T-helper 2 cell treated with Interferon-gamma antibody and Interleukin-4, amounts not matched to agents 5 μg/mL and 100 μg/mL, for 36 hours (primary cell): ENCODE measurements at regions not wholly inside any gene's neighbourhood (a gene's known extent, or its start where the extent isn't known, plus 50 kb on each side); places are given as distances from the start of the nearest gene placed in this dataset.

ENCODE experiments used
- DNase-seq: peaks from one replicate; pipeline ENCODE4 v3.0.0; 2021; ENCODE audit warnings: low spot score
- H3K27ac Mint-ChIP-seq: one replicate; pipeline ENCODE4 v1.8.0; 2021; ENCODE audit warnings: mild to moderate bottlenecking, mixed read lengths
- H3K27me3 Mint-ChIP-seq: one replicate; pipeline ENCODE4 v1.8.0; 2021; ENCODE audit warnings: low read depth, mixed read lengths
- H3K36me3 Mint-ChIP-seq: one replicate; pipeline ENCODE4 v1.8.0; 2021; ENCODE audit warnings: low read depth, mixed read lengths
- H3K4me1 Mint-ChIP-seq: one replicate; pipeline ENCODE4 v1.8.0; 2021; ENCODE audit warnings: low read depth, mixed read lengths
- H3K4me3 Mint-ChIP-seq: one replicate; pipeline ENCODE4 v1.8.0; 2022; ENCODE audit warnings: mild to moderate bottlenecking, moderate library complexity, mixed read lengths
- H3K9me3 Mint-ChIP-seq: one replicate; pipeline ENCODE4 v1.8.0; 2021; ENCODE audit warnings: mixed read lengths

DNA sequence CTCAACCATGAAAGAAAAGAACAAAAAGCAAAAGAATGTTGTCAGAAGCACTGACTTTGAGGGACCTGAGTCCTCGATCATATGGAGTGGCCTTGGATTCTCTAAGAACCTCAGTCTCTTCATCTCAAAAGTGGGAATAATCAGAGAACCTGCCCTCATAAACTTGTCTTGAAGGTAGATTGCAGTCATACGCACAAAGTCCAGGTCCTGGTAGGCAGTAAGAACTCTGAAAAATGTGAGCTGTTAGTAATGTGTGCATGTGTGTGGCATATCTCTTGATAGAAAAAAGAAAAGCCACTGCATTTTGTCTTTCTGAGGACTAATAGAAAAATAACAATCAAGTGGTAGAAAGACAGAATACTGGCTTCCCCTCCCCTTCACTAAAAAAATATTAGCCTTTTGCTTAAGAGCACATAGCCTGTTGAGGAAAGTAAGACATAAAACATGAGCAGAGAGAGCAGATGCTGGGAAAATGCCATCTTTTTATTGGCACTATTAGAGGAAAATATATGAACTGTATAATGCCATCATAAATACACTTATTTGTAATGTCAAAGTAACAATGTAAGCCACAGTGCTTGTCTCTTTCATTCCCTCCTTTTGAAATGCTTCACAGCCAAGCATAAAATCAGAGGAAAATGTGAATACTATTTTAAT lies 205.1 kb upstream of the TBX3 start:
- H3K9me3 Mint-ChIP-seq: peaks cover 4% of the 10 kb centered on the region
- DNase-seq: no peak
- no peak overlapping the region for H3K4me3 Mint-ChIP-seq
- H3K36me3 Mint-ChIP-seq: no peaks in the 10 kb centered on the region
- H3K4me1 Mint-ChIP-seq: no peaks in the 10 kb centered on the region
- H3K27me3 Mint-ChIP-seq: no peaks in the 10 kb centered on the region
- no peak overlapping the region for H3K27ac Mint-ChIP-seq

DNA sequence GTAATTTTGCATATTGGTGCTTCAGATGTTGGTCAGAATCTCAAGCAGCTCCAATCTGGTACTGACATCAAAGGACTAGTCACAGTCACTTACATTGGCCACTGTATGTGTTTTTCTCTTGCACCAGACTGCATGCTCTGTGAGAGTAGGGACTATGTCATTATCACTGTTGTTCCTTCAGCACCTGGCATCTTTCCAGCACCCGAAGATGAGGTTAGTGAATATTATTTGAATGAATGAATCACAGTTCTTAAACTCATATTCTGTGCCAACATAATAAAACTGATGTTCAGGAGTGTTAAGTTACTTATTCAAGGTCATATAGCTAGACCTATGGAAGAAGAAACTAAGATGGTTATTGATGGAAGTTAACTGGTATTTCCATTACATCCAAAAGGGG lies 204.5 kb upstream of the TBX3 start:
- Mint-ChIP-seq H3K4me3 (no peak overlapping the region), H3K27ac (no peak overlapping the region), H3K9me3 (peaks cover 4% of the 10 kb centered on the region), H3K4me1 (no peaks in the 10 kb centered on the region), H3K27me3 (no peaks in the 10 kb centered on the region), H3K36me3 (no peaks in the 10 kb centered on the region)
- no peak for DNase-seq

DNA sequence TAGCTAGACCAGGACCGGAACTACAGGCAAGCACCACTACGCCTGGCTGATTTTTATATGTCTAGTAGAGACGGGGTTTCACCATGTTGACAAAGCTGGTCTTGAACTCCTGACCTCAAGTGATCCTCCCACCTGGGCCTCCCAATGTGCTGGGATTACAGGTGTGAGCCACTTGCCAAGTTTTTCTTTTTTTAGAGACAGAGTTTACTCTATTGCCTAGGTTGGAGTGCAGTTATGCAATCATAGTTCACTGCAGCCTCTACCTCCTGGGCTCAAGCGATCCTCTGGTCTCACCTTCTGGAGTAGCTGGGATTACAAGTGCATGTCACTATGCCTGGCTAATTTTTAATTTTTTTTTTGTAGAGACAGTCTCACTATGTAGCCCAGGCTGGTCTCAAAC lies 201.5 kb upstream of the TBX3 start:
- Mint-ChIP-seq H3K27me3 (no peaks in the 10 kb centered on the region), H3K9me3 (peaks cover 4% of the 10 kb centered on the region), H3K27ac (no peak overlapping the region), H3K36me3 (no peaks in the 10 kb centered on the region), H3K4me3 (no peak overlapping the region), H3K4me1 (no peaks in the 10 kb centered on the region)
- no peak for DNase-seq

DNA sequence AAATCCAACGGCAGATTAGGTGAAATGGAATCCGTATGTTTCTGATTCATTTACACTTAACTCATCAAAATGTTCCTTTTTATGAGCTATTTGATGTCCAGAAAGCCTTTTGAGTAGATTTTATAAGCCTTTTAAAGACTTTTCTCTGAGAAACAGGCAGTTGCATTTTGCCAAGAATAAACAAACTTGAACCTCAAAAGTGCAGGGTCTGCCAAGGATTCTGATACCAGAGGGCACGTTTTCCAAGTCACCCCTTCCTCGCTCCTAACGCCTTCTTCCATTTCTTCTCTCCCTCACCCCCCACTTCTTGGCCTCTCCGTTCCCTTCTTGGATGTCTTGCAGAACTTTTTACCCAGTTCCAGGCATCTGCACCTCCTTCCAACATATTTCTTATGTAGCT lies 200.6 kb upstream of the TBX3 start:
- DNase-seq: no peak
- H3K27me3 Mint-ChIP-seq: no peaks in the 10 kb centered on the region
- no peak overlapping the region for H3K27ac Mint-ChIP-seq
- H3K36me3 Mint-ChIP-seq: no peaks in the 10 kb centered on the region
- peaks cover 4% of the 10 kb centered on the region for H3K9me3 Mint-ChIP-seq
- H3K4me3 Mint-ChIP-seq: no peak overlapping the region
- no peaks in the 10 kb centered on the region for H3K4me1 Mint-ChIP-seq

DNA sequence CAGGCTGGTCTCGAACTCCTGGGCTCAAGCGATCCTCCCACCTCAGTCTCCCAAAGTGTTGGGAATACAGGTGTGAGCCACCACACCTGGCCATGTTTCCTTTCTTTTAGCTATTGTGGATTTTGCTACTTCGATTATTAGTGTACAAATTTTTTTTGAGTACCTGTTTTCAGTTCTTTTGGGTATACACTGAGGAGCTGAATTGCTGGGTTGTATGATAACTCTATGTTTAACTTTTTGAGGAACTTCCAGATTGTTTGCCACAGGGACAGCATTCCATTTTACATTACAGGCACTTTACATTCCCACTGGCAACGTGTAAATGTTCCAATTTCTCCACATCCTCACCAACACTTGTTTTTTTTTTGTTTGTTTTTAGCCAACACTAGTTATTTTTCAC lies 198.1 kb upstream of the TBX3 start:
- Mint-ChIP-seq H3K27me3 (no peaks in the 10 kb centered on the region), H3K9me3 (peaks cover 4% of the 10 kb centered on the region), H3K4me3 (no peak overlapping the region), H3K4me1 (no peaks in the 10 kb centered on the region), H3K27ac (no peak overlapping the region), H3K36me3 (no peaks in the 10 kb centered on the region)
- no peak for DNase-seq

DNA sequence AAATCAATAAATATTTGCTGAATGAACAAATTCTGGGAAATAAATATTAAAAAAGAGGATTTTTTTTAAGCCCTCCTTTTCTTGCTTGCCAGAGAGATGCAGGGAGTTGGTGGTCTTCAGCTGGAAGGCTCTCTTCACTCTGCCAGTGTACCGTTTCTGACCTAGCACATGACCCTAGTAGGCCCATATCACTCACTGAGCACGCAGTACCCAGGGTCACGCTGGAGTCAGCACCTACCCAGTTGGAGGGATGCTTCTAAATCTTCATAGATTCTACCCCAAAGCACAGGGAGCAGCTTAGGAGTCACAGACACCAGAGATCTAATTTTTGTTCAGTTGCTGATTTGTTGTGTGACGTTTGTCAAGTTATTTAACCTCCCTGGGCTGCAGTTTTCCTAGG lies 195.4 kb upstream of the TBX3 start:
- Mint-ChIP-seq H3K36me3 (no peaks in the 10 kb centered on the region), H3K4me1 (no peaks in the 10 kb centered on the region), H3K9me3 (no peaks in the 10 kb centered on the region), H3K27me3 (no peaks in the 10 kb centered on the region), H3K4me3 (no peak overlapping the region), H3K27ac (no peak overlapping the region)
- DNase-seq: no peak

DNA sequence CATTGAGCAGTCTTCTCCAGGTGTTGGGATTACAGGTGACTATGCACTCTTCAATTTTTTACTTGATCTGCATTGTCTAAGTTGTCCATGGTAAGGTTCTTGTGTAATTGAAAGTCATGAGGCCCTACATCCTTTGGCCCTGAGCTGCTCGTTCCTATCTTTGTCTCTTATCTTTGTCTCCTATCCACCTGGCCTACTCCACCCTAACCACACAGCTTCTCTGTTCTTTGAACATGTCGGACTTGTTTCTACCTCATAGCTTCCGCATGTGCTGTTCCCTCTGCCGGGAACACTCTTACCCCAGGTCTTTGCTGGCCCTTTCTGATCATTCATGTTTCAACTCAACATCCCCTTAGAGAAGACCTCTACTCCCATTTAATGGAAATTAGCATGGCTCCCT lies 194.8 kb upstream of the TBX3 start:
- DNase-seq: no peak
- Mint-ChIP-seq H3K4me1 (no peaks in the 10 kb centered on the region), H3K27ac (no peak overlapping the region), H3K9me3 (no peaks in the 10 kb centered on the region), H3K27me3 (no peaks in the 10 kb centered on the region), H3K4me3 (no peak overlapping the region), H3K36me3 (no peaks in the 10 kb centered on the region)

DNA sequence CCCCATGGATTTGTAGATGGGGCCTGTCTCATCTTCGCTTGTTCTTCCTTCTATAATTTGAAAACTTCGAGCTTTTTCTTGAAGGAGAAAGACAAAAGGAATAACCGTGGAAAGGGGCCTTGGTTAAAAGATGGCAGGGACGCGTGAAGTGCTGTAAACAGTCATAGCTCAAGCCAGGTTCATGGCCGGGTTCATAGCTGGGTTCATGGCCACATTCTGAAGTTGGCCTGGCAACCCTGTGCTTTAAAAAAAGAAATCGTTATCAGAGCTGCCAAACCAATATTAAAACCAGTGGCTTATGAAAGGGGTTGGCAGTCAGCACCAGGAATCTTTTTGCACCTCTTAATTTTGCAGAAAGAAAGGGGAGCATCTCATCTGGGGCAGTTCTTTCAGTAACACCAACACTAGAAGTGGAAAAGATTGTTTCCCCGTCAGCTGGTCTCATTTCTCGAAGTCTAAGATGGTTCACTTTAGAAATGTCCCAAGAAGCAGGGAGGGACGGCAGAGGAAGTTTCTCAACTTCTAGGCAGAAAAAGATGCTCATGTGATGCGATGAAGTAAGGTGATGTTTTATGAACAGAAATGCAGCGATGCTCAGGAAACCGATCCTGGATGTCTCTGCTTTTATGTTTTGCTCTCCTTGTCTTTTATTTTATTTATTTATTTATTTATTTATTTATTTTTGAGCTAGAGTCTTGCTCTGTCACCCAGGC lies 193.1 kb upstream of the TBX3 start:
- Mint-ChIP-seq H3K4me3 (no peak overlapping the region), H3K9me3 (no peaks in the 10 kb centered on the region), H3K27me3 (no peaks in the 10 kb centered on the region), H3K27ac (no peak overlapping the region), H3K4me1 (no peaks in the 10 kb centered on the region), H3K36me3 (no peaks in the 10 kb centered on the region)
- no peak for DNase-seq

DNA sequence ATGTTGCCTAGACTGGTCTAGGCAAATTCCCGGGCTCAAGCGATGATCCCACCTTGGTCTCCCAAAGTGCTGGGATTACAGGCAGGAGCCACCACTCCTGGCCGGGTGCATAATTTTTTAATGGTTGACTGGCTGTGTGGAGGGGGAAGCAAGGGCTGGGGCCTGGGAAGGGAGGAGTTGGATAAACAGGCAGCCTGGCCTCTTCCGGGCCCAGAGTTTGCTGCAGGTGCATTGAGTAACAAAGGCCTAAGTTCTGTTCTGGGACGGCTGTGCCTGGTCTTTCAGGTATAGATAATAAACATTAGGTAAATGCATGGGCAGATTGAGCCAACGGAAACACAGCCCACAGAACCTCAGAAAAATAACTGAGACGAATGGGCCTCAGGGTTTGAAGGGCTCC lies 191.3 kb upstream of the TBX3 start:
- H3K4me3 Mint-ChIP-seq: no peak overlapping the region
- DNase-seq: no peak
- no peak overlapping the region for H3K27ac Mint-ChIP-seq
- H3K36me3 Mint-ChIP-seq: no peaks in the 10 kb centered on the region
- peaks cover 4% of the 10 kb centered on the region for H3K9me3 Mint-ChIP-seq
- H3K27me3 Mint-ChIP-seq: no peaks in the 10 kb centered on the region
- H3K4me1 Mint-ChIP-seq: no peaks in the 10 kb centered on the region

DNA sequence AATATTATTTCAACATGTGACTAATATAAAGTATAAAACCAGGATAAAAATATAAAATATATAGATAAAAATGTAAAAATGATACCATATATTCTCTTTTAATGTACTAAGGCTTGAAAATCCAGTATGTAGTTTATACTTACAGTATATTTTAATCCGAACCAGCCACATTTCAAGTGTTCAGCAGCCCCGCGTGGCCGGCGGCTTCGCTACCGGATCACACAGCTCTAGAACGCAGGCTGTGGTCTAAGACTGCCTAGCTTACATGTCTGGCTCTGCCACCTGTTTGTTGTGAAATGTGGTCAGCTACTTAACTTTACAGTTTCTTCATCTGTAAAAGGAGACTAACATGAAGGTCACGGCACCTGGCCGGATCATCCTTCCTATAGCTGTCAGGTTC lies 189.7 kb upstream of the TBX3 start:
- H3K36me3 Mint-ChIP-seq: no peaks in the 10 kb centered on the region
- H3K4me3 Mint-ChIP-seq: no peak overlapping the region
- no peaks in the 10 kb centered on the region for H3K4me1 Mint-ChIP-seq
- H3K9me3 Mint-ChIP-seq: peaks cover 4% of the 10 kb centered on the region
- DNase-seq: no peak
- H3K27me3 Mint-ChIP-seq: no peaks in the 10 kb centered on the region
- no peak overlapping the region for H3K27ac Mint-ChIP-seq

DNA sequence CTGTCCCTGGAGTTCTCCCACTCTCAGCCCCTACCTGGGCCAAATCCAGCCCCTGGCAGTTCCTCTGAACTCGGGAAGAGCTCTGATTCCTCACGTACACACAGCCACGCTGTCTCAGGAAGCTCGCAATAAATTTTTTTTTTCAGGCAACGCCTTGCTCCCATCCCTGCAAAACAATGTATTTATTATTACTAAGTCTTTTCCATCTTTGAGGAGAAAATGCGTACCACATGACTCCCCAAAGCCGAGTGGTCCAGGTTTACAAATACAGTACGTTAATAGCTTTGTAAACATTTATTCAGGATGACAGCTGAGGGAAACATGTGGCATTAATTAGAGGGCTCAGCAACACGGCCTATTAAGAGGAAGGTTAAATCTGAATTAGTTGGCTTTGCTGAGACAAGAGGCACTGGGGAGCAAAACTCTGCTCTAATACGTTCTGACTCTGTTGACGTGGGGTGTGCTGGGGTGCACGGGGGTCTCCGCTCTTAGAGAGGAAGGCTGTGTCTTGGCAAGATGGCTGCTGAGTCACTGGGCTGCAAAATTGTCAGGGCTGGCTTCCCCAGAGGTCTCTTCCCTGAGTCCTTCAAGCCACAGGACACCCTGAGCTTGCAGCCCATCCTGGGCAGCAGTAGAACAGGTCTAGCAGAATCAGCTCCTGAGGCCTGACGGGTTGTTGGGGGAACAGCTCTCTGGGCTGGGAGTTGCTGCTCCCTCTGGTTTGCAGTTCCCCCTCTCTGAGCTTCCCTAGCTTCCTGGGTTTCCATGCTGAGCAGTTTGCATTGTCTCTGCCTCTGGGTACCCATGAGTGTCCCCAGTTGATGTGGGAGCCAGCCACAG lies 185.2 kb upstream of the TBX3 start:
- no peak for DNase-seq
- Mint-ChIP-seq H3K27me3 (no peaks in the 10 kb centered on the region), H3K27ac (no peak overlapping the region), H3K9me3 (peaks cover 28% of the 10 kb centered on the region), H3K4me1 (no peaks in the 10 kb centered on the region), H3K4me3 (no peak overlapping the region), H3K36me3 (no peaks in the 10 kb centered on the region)

DNA sequence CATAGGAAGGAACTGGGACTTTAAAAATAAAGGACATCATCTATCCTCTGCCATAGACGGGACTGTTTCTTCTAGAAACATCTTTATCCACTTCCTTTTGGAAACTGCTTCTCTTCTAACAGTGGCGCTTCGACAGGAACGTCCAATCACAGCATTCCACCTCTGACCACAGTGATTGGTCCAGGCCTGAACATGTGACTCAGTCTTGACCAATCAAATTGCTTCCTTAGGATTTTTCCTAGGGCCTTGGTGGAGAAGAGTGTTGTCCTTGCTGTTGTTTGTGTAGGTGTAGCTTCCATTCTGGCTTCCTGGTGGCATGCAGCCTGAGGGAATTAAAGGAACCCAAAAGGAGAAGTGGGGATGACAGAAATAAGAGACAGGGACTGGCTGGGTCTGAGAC lies 182.4 kb upstream of the TBX3 start:
- no peaks in the 10 kb centered on the region for H3K4me1 Mint-ChIP-seq
- H3K36me3 Mint-ChIP-seq: no peaks in the 10 kb centered on the region
- no peaks in the 10 kb centered on the region for H3K27me3 Mint-ChIP-seq
- DNase-seq: no peak
- H3K4me3 Mint-ChIP-seq: no peak overlapping the region
- no peak overlapping the region for H3K27ac Mint-ChIP-seq
- H3K9me3 Mint-ChIP-seq: peaks cover 48% of the 10 kb centered on the region

DNA sequence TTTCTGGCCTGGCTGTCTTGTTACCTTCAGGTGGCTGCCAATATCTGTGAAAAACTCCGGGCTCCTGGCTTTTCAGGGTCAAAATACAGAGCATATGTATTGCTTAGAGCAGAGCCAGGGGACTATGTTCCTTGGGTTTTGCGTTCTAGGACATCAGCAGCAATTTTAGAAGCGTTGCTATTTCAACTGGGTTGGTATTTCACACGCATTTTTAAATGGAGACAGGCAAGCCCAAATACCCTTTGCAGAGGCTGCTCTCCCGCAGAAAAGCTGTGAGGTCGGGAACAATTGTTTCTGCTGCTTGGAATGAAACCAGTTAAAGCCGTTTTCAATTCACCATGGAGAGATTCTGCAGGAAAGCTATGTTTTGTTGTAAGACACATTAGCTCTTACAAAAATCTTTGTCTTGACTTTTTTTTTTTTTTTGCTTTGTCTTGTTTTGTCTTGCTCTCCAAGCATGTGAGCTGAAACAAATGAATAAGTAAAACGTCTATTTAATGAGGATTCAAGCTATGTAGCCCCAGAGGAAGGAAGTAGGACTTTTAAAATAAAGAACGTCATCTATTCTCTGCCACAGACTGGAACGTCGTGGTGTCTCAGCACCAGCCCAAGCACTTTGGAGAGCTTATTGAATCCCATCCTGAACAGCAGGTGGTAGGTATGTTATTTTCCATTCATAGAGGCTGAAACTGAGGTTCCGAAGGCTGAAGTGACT lies 181.0 kb upstream of the TBX3 start:
- no peak overlapping the region for H3K4me3 Mint-ChIP-seq
- H3K36me3 Mint-ChIP-seq: no peaks in the 10 kb centered on the region
- H3K27me3 Mint-ChIP-seq: no peaks in the 10 kb centered on the region
- no peaks in the 10 kb centered on the region for H3K4me1 Mint-ChIP-seq
- H3K27ac Mint-ChIP-seq: no peak overlapping the region
- no peak for DNase-seq
- peaks cover 53% of the 10 kb centered on the region for H3K9me3 Mint-ChIP-seq

DNA sequence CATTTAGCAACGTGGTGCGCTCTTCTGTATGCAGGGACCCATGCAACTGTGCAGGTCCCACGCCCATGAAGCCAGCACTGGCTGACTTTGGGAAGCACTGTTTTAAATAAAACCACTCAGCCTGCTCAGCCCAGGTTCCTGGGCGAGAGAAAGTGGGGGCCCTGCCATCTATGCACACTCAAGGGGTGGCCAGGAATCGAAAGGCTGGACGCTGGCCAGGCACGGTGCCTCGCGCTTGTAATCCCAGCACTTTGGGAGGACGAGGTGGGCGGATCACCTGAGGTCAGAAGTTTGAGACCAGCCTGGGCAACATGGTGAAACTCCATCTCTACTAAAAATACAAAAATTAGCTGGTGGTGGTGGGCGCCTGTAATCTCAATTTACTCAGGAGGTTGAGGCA lies 179.9 kb upstream of the TBX3 start:
- DNase-seq: no peak
- H3K27ac Mint-ChIP-seq: no peak overlapping the region
- no peaks in the 10 kb centered on the region for H3K4me1 Mint-ChIP-seq
- H3K9me3 Mint-ChIP-seq: peaks cover 53% of the 10 kb centered on the region
- no peaks in the 10 kb centered on the region for H3K27me3 Mint-ChIP-seq
- no peaks in the 10 kb centered on the region for H3K36me3 Mint-ChIP-seq
- H3K4me3 Mint-ChIP-seq: no peak overlapping the region
